HEK293 (cell line): ENCODE measurements at regions not wholly inside any gene's neighbourhood (a gene's known extent, or its start where the extent isn't known, plus 50 kb on each side); places are given as distances from the start of the nearest gene placed in this dataset.

Experiments used
- CTCF ChIA-PET: fragments of 350-600 bp; formaldehyde crosslinking; extraction: SDS; loops from one replicate; lab custom pipeline; 2021; ENCODE audit warnings: antibody characterized with exemption; lab: Yijun Ruan, JAX
- POLR2A ChIA-PET: fragments of 300-600 bp; formaldehyde crosslinking; extraction: SDS; loops from one replicate; lab custom pipeline; 2020; ENCODE audit warnings: antibody characterized with exemption, inconsistent platforms; lab: Yijun Ruan, JAX
- H3K27ac ChIP-seq: fragments of 200-500 bp; sonication (Bioruptor generic); 2 replicates; pipeline ENCODE4 v1.5.1; 2014; ENCODE audit warnings: low read depth, low read length, control low read depth, inconsistent platforms; ENCODE audit errors: extremely low read depth
- H3K36me3 ChIP-seq, 2 experiments: fragments of 200-500 bp in 1 of 2; sonication (Bioruptor generic) in 1 of 2; 1 replicate in 1 of 2; 2 replicates in 1 of 2; pipeline ENCODE4 v1.5.1; 2014 to 2017; ENCODE audit warnings: inconsistent platforms in 2 of 2, low read length in 2 of 2; ENCODE audit not compliant: control insufficient read depth in 2 of 2, insufficient read depth in 1 of 2
- H3K4me1 ChIP-seq: fragments of 200-500 bp; sonication (Bioruptor generic); 2 replicates; pipeline ENCODE4 v1.5.1; 2014; ENCODE audit warnings: mild to moderate bottlenecking, low read length, inconsistent platforms; ENCODE audit not compliant: control insufficient read depth, insufficient read depth
- H3K4me3 ChIP-seq: 2 replicates; pipeline ENCODE4 v1.5.1; 2011; ENCODE audit warnings: low read depth, mild to moderate bottlenecking, control low read depth, low read length, moderate library complexity
- H3K9me3 ChIP-seq: fragments of 200-500 bp; sonication (Bioruptor generic); 2 replicates; pipeline ENCODE4 v1.5.1; 2014; ENCODE audit warnings: low read depth, low read length, inconsistent platforms; ENCODE audit not compliant: control insufficient read depth, insufficient read depth
- BCL11A ChIP-seq: fragments of 450-650 bp; formaldehyde crosslinking; IDR thresholded peaks from 2 replicates; pipeline ENCODE4 v1.5.1; 2016; ENCODE audit warnings: low read depth, missing biosample characterization, missing genetic modification characterization
- KLF9 ChIP-seq: fragments of 450-650 bp; formaldehyde crosslinking; IDR thresholded peaks from 2 replicates; pipeline ENCODE4 v1.5.1; 2016; ENCODE audit warnings: missing biosample characterization, missing genetic modification characterization, low read depth
- MEIS1 ChIP-seq: sonication (generic); formaldehyde crosslinking; IDR thresholded peaks from 2 replicates; pipeline ENCODE4 v1.8.1; 2022; ENCODE audit warnings: missing genetic modification reagents, mild to moderate bottlenecking, borderline replicate concordance
- PATZ1 ChIP-seq: fragments of 450-650 bp; formaldehyde crosslinking; IDR thresholded peaks from 2 replicates; pipeline ENCODE4 v1.5.1; 2016; ENCODE audit warnings: missing biosample characterization, missing genetic modification characterization
- ZBTB11 ChIP-seq: fragments of 450-650 bp; formaldehyde crosslinking; conservative IDR thresholded peaks from 2 replicates; pipeline ENCODE4 v1.5.1; 2016; ENCODE audit warnings: low read depth, missing biosample characterization, missing genetic modification characterization
- ZNF10 ChIP-seq: fragments of 450-650 bp; formaldehyde crosslinking; IDR thresholded peaks from 2 replicates; pipeline ENCODE4 v1.5.1; 2017; ENCODE audit warnings: missing biosample characterization, missing genetic modification characterization
- ZNF175 ChIP-seq: fragments of 450-650 bp; formaldehyde crosslinking; IDR thresholded peaks from 2 replicates; pipeline ENCODE4 v1.5.1; 2016; ENCODE audit warnings: missing biosample characterization, missing genetic modification characterization
- ZNF514 ChIP-seq: fragments of 450-650 bp; formaldehyde crosslinking; IDR thresholded peaks from 2 replicates; pipeline ENCODE4 v1.5.1; 2016; ENCODE audit warnings: missing biosample characterization, missing genetic modification characterization
- ZNF626 ChIP-seq: fragments of 450-650 bp; sonication (Bioruptor Pico); formaldehyde crosslinking; IDR thresholded peaks from 2 replicates; pipeline ENCODE4 v1.5.1; 2018; ENCODE audit warnings: missing biosample characterization, missing genetic modification characterization, inconsistent platforms
- ZNF76 ChIP-seq: fragments of 450-650 bp; formaldehyde crosslinking; IDR thresholded peaks from 2 replicates; pipeline ENCODE4; 2016; ENCODE audit warnings: low read depth, missing biosample characterization, missing genetic modification characterization, borderline replicate concordance
- ZSCAN5A ChIP-seq: fragments of 450-650 bp; formaldehyde crosslinking; IDR thresholded peaks from 2 replicates; pipeline ENCODE4 v1.5.1; 2016; ENCODE audit warnings: missing biosample characterization, missing genetic modification characterization
- TF ChIP-seq, protein P1 (sequence below): fragments of 450-650 bp; formaldehyde crosslinking; IDR thresholded peaks from 2 replicates; pipeline ENCODE4; 2016; ENCODE audit warnings: missing biosample characterization, missing genetic modification characterization
- TF ChIP-seq, protein P2 (sequence below): fragments of 450-650 bp; formaldehyde crosslinking; IDR thresholded peaks from 2 replicates; pipeline ENCODE4 v1.5.1; 2017; ENCODE audit warnings: missing biosample characterization, missing genetic modification characterization

DNA sequence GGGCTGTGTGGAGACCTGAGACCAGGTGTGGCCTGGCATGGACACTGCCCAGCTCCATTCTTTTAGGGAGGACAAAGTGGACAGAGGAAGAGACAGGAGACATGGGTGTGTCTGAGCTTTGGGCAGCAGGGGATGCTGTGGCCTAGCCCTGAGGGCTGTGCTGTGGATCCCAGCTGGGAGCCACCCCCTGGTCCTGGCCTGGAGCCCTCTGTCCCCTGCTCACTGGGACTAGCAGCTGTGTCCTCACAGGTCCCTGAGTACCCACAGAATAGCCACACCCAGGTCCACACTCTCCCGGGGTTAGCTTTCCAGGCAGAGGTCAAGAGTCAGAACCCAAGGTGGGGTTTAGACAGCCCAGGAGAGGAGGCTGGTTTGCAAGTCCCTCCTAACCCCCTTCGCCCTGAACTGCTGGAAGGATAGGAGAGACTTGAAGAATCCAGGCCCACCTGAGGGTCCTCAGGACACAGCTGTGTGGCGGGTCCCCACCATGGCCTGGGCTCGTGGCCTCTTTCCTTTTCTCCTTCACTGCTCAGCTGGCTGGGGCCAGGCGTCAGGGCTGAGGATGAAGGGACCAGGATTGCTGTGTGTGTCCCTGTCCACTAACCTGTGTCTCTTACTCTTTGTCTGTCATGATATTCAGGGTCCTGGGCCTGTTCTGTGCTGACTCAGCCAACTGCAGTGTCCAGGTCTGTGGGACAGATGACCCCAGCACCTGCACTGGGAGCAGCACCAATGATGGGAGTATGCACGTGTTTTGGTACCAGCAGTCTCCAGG is 78.5 kb upstream of the VPREB1 start:
- no peaks in the 10 kb centered on the region for H3K36me3 ChIP-seq
- POLR2A ChIA-PET = no interaction called here
- H3K4me1 ChIP-seq = no peaks in the 10 kb centered on the region
- no peak overlapping the region for H3K4me3 ChIP-seq
- no peaks in the 10 kb centered on the region for H3K9me3 ChIP-seq
- CTCF ChIA-PET = interaction anchor here (0.6 to 1.6 kb wide), 4 partner anchors 9 to 256 kb away, joined by 4 to 5 read pairs (median 4); no protein-coding TSS in a partner anchor
- no peak for TF ChIP-seq ZSCAN5A (tag by site-specific recombination)
- no peak for TF ChIP-seq ZNF514 (tag by site-specific recombination)
- TF ChIP-seq MEIS1 (CRISPR knock-in tag) = no peak
- no peak for TF ChIP-seq ZNF76 (tag by site-specific recombination)
- no peak for TF ChIP-seq ZNF626 (tag by site-specific recombination)
- TF ChIP-seq PATZ1 (tag by site-specific recombination) = no peak
- TF ChIP-seq, protein P1, sequence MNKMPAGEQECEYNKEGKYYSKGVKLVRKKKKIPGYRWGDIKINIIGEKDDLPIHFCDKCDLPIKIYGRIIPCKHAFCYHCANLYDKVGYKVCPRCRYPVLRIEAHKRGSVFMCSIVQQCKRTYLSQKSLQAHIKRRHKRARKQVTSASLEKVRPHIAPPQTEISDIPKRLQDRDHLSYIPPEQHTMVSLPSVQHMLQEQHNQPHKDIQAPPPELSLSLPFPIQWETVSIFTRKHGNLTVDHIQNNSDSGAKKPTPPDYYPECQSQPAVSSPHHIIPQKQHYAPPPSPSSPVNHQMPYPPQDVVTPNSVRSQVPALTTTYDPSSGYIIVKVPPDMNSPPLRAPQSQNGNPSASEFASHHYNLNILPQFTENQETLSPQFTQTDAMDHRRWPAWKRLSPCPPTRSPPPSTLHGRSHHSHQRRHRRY = no peak
- TF ChIP-seq, protein P2, sequence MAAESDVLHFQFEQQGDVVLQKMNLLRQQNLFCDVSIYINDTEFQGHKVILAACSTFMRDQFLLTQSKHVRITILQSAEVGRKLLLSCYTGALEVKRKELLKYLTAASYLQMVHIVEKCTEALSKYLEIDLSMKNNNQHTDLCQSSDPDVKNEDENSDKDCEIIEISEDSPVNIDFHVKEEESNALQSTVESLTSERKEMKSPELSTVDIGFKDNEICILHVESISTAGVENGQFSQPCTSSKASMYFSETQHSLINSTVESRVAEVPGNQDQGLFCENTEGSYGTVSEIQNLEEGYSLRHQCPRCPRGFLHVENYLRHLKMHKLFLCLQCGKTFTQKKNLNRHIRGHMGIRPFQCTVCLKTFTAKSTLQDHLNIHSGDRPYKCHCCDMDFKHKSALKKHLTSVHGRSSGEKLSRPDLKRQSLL (tag by site-specific recombination) = no peak
- TF ChIP-seq ZNF10 (tag by site-specific recombination) = no peak
- no peak for TF ChIP-seq ZBTB11 (tag by site-specific recombination)
- no peak for TF ChIP-seq BCL11A (tag by site-specific recombination)
- TF ChIP-seq ZNF175 (tag by site-specific recombination) = no peak
- TF ChIP-seq KLF9 (tag by site-specific recombination) = no peak
- no peak overlapping the region for H3K27ac ChIP-seq
